Daoy (cell line): ENCODE measurements at regions not wholly inside any gene's neighbourhood (a gene's known extent, or its start where the extent isn't known, plus 50 kb on each side); places are given as distances from the start of the nearest gene placed in this dataset.
A peak's percentile ranks its signal among the peaks of the same experiment; 100 is the strongest.
"Not testable (repeated sequence)": the region's sequence is repeated elsewhere in the genome, so short reads cannot be mapped to it uniquely, and the experiment has no call there.

Source experiments
- DNase-seq: peaks from one replicate; pipeline ENCODE4 v3.0.0-alpha.2; 2015; ENCODE audit warnings: low read depth

DNA sequence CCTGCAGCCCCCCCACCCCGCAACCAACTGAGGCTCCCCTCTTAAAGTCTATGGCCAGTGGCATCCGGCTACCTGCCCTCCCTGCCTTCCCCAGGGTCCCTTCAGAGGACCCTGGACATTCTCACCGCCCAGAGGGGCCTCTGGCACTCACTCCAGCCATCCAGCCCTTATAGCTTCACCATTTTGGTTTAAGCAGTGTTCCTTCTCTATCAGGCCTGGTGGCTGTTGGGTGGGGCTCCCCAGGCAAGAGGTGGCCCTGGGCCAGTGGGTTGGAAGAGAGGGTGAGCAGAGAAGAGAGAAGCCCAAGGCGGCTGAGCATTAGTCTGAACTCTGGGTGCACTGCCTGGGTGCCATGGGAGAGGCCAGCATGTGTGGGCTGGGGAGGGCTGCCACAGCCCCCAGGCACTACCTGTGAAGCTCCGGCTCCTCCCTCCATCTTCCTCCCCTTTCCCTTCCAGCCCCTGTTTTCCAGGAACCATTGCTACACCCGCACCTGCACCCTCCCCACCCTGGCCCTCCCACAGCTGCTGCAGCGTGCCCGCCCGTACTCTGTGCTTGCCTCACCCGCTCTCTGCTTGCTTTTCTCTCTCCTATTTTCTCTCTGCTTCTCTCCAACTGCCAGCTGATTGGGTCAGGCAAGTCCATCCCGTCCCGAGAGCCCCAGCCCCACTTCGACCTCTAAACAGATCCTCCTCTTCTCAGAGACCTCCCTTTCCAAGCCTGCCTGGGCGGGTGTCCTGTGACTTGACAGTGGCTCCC lies 168.2 kb downstream of the TBC1D2B start:
- DNase-seq: no peak

DNA sequence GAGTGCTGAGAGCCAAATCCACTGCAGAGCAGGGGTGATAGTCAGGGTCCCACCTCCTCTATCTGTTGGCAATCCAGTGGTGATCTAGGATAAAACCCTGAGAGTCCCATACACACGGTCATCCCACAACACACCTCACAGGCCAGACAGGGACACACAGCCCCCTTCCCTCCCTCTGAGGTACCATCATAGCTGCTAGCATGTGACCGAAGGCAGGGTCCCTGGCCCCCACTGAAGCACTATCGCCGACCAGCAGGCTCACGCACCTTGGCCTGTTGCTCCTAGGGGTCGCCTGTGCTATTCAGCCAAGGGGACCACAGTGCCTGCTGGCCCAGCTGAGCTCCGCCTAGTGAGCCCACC lies 168.8 kb downstream of the TBC1D2B start:
- DNase-seq: not testable (repeated sequence)

DNA sequence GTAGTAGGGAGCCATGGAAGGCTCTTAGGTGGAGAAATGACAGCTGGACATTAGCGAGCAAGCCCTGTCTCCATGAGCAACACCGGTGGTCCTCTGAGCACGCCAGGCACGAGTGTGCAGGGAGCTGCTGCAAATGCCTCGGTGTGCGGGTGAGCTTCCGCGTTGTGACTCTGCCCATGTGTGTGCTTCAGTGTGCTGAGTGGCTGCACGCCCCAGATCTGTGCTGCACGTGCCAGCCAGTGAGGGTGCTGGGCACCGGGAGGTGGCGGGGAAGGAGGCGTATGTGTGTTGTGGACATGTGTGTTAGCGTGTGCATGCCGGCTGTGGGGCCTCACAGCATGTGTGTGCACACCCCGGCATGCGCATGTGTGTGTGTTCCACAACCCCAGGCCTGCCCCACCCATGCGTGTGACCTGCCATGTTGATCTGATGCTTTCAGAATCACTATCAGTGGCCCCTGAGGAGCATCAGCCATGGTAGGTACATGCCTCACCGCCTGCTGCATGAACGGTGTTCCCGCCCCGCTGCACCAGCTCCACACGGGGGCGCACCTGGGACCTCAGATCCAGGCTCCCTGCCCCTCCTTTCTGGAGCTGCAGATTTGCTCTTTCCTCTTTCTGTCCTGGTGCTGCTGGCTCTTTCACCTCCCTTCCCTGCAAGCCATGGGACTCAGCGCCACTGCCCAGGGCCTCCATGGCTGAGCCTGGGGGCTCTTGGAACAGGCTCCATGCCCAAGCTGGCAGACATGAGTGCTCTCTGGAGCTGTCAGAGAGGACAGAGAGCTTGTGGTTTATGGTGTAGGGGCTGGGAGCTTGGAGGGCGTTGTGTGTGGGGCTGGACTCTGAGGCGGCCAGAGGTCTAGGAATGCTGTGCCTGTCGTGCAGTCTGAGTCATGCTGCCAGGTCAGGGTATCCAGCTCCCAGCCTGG lies 169.4 kb downstream of the TBC1D2B start:
- peak; percentile 72 for DNase-seq

DNA sequence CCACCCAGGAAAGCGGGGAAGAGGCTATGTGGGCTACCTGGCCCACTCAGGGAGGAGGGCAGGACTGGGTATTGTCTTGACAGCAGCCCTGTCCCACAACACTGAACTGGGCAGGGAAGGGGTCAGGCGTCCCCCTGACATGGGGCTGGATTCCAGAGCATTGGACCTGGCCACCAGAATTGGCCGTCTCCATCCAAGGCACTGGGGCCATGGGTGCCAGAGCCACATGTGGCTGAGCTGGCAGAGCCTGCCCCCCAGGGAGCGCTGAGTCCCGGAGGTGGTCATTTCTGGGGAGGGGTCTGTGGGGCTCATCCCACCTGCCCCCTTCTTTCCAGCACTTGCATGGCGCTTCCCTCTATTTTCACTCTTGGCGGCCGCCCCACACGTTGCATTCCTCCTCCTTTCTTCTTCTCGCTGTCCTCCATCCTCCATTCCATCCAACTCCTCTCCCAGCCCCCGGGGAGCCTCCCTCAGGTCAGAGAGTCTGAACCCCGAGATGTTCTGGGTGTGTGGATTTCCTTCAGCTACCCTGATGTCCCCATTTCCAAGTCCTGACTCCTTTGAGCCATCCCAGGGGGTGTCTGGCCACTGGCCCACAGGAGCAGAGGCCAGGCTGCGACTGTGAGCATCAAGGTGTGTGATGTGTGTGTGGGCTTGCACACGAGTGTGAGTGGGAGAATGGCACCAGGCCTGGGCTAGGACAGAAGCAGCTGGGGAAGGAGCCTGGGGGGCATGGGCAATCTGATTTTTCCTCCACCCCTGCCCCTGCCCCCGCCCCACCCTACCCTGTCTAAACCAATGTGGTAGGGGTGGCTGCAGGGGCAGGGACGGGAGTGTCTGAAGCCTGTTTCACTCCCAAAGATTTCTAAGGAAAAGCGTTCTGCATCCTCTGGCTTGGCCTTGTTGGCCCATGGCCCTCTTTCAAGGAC lies 171.2 kb downstream of the TBC1D2B start:
- not testable (repeated sequence) for DNase-seq

DNA sequence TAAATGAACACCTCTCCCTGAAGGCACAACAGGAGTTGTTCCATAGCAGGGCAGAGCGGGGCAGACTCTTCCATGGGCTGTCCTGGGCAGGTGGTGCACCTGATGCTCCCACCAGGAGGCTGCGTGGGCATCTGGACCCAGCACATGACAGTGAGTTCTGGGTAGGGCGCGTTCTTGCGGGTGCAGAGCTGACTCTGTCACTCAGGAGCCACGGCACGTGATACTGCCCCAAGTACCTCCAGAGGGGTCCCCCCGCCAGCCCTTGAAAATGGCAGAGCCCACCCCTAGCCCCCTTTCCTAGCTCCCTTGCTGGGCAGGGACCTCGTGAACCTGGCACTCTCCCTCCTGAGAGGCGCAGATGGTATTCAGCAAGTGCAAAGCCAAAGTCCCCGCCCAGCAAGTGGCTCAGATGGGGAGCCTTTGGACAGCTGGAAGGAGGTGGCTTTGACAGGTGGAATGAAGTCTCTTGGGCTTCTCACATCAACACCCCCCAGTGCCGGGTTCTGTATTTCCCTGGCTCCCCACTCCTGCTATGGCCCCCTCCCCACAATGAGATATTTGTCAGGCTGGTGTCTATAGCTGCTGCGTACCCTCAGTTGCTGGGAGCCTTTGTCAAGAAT lies 172.1 kb downstream of the TBC1D2B start:
- no peak for DNase-seq

DNA sequence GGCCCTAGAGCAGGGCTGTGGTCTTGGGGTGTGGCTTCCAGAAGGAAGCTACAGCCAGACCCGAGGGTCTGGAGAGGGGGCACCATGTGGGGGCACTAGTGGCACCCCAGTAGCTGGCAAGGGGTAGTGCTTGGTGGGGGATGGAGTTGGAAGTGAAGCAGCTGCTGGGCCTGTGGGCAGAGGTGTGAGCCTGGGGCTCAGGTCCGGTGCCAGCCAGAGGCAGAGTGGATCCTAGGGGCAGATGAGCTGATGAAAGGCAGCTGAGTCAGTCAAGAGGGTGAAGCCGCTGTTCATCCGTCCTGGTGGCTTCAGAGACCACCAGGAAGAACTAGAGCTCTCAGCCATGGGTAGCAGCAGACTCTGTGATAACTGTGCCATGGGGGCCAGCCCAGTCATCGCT lies 172.6 kb downstream of the TBC1D2B start:
- DNase-seq: no peak

DNA sequence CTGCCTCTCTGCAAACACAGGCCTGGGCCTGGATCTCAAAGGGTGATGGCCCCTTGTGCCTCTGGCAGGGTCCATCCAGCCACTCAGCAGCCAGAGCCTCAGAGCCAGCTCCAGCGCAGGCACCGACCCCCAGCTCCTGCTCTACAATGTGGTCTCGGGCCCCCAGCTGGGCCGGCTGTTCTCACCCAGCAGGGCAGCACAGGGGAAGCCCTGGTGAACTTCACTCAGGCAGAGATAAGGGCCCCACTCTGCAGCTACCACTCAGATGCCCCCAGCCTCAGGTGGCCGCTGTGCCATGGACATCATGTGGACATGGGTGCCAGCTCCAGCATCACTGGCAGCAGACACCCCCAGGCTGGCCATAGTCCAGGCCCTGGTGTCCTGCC lies 173.1 kb downstream of the TBC1D2B start:
- DNase-seq: no peak

DNA sequence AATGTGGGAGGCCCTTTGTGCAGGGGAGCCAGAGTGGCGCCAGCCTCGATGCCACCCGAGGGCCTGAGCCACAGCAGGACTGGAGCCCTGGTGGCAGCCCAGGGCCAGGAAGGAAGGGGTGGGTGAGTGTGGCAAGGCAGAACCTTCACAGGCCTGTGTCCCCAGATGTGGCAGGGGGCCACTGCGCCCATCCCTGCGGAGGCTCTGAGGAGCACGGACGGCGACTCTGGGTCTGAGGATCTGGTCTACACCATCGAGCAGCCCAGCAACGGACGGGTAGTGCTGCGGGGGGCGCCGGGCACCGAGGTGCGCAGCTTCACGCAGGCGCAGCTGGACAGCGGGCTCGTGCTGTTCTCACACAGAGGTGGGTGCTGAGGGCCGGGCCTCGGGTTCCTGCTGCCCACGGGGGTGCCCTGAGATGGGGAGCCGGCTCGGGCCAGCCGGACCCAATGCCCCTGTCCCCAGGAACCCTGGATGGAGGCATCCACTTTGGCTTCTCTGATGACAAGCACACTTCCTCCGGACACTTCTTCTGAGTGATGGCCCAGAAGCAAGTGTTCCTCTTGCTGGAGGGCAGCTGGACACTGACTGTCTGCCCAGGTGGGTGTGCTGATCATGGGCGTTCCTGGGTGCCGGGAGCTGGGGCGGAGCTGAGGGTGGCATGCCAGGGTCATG lies 173.6 kb downstream of the TBC1D2B start:
- DNase-seq: not testable (repeated sequence)

DNA sequence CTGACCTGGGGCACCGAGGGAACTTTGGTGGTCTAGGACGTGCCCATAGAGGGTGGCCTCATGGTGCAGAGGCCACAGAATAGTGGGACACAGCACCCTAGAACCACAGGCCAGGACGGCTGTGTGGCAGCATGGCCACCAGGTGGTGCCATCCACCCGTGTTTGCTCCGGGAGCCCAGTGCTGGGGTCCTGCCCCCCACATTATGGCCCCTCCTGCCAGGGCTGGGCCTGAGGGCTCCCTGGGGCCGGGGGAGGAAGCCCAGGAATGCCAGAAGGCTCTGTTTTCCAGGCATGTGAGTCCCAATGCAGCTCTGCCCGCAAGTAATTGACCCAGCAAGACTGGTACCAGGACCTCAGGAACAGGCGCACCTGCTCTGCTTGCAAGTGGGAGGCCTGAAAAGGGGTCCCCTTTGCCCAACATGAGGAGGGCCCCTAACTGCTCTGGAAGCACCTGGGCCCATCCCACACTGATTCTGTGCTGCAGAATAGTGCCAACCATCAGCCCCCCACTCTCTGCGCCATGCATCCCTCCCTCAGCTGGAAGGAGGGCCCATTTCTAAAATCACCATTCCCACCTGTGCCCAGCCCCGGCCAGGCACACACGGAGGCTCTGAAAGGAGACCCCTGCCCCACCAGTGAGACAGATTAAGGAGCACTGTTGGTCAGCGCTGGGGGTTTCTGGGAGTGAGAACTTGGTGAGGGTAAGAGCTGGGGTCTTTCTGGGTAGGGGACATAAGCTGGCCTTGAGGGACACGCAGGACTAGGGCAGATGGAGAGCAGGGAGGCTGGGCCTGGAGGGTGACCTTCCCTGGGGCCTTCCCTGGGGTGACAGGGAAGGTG lies 174.4 kb downstream of the TBC1D2B start:
- peak; percentile 21 for DNase-seq

DNA sequence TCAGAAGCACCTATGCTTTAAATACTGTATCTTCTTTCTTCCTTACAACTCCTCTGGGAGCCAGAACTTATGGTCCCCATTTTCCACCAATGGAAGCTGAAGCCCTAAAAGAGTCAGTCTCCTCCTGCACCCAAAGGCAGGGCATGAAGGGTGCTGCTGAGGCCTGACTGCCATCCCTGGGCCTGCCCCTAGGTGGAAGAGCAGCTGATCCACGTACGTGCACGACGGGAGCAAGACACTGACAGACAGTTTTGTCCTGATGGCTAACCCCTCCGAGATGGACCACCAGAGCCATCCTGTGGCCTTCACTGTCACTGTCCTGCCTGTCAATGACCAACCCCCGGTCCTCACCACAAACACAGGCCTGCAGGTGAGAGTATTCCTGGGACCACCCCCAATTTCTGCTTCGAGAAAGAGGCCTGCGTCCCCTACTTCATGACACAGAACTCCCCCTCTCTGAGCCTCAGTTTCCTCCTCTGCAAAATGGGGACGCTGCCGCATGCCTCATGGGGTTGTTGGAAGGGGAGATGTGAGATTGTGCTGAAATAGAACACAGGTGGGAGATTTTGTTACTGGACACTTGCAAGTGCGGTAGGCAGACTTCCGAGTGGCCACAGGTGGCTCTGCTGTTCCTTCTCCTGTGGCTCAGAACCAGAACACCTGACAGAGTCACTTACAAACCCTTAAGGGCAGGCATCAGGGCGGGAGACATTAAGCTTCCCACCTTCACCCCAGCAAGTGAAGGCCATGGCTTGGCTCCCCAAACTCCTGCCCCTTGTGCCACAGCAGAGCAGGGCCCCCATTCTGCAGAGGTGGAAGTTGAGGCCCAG lies 175.4 kb downstream of the TBC1D2B start:
- DNase-seq: no peak

DNA sequence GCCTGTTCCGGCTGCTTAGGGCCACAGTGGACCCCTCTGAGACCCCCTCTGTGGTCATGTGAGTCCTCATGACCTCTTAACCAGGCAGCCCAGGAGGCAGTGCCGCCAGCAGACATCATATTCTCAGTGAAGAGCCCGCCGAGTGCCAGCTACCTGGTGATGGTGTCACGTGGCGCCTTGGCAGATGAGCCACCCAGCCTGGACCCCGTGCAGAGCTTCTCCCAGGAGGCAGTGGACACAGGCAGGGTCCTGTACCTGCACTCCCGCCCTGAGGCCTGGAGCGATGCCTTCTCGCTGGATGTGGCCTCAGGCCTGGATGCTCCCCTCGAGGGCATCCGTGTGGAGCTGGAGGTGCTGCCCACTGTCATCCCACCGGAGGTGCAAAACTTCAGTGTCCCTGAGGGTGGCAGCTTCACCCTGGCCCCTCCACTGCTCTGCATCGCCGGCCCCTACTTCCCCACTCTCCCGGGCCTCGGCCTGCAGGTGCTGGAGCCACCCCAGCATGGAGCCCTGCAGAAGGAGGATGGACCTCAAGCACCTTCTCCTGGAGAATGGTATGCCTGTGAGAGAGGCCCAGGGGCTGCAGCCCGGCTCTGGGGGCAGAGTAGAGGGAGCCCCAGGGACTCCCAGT lies 176.1 kb downstream of the TBC1D2B start:
- no peak for DNase-seq

DNA sequence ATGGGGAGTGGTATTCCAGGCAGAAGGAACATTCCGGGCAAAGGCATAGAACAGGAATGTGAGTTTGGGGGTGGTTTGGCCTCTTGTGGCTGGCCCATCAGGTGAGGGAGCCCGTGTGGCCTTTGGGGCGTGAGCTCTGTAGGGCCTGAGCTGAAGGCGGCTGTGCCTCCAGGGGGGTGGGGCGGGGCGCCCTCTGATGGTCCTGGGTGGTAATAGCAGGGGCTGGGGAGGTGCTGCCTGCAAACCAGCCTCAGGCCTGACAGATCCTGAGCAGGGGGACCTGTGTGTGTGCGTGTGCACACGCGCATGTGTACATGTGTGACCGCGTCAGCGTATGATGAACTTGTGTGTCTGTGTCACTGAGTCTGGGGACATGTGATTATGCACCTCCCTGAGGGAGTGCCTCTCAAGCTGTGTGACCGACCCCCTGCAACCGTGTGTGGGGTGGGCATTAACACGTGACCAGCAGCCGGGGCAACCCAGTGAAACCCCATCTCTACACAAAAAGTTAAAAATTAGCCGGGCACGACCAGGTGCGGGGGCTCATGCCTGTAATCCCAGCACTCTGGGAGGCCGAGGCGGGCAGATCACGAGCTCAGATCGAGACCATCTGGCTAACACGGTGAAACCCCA lies 177.1 kb downstream of the TBC1D2B start:
- DNase-seq: peak; percentile 29

DNA sequence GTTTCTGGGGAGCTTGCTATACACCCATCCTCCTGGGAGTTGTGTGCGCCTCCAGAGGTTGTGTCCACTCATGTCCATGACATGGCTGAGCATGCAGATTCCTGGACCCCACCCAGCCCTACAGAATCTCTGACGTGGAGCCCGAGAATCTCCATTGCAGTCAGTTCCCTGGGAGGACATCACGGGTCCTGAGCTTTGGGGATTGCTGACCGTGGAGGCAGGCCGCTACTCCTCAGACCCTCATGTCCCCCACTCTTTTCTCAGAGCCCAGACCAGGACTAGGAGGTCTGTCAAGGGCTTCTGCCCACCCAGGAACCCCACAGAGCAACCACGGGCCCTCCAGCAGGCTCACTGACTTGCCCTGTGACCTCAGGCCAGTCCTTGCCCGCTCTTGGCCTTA lies 177.7 kb downstream of the TBC1D2B start:
- DNase-seq: not testable (repeated sequence)

DNA sequence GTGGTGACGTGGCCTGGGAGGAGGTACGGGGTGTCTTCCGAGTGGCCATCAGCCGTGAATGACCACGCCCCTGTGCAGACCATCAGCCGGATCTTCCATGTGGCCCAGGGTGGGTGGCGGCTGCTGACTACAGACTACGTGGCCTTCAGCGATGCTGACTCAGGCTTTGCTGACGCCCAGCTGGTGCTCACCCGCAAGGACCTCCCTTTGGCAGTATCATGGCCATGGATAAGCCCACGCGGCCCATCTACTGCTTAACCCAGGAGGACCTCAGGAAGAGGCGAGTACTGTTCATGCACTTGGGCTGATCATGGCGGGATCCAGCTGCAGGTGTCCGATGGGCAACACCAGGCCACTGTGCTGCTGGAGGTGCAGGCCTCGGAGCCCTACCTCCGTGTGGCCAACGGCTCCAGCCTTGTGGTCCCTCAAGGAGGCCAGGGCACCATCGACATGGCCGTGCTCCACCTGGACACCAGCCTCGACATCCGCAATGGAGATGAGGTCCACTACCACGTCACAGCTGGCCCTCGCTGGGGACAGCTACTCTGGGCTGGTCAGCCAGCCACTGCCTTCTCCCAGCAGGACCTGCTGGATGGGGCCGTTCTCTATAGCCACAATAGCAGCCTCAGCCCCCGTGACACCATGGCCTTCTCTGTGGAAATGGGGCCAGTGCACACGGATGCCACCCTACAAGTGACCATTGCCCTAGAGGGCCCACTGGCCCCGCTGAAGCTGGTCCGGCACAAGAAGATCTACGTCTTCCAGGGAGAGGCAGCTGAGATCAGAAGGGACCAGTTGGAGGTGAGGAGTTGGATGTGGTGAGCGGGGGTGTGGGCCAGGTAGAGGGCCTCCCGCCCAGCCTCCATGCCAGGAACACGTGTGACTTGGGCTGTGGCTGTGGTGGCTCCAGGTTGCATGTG lies 178.4 kb downstream of the TBC1D2B start:
- peak; percentile 27 for DNase-seq

DNA sequence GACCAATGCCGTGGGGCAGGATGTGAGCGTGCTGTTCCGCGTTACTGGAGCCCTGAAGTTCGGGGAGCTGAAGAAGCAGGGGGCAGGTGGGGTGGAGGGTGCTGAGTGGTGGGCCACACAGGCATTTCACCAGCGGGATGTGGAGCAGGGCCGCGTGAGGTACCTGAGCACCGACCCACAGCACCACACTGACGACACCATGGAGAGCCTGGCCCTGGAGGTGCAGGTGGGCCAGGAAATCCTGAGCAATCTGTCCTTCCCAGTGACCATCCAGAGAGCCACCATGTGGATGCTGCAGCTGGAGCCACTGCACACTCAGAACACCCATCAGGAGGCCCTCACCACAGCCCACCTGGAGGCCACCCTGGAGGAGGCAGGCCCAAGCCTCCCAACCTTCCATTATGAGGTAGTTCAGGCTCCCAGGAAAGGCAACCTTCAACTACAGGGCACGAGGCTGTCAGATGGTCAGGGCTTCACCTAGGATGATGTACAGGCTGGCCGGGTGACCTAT lies 179.6 kb downstream of the TBC1D2B start:
- DNase-seq: no peak

DNA sequence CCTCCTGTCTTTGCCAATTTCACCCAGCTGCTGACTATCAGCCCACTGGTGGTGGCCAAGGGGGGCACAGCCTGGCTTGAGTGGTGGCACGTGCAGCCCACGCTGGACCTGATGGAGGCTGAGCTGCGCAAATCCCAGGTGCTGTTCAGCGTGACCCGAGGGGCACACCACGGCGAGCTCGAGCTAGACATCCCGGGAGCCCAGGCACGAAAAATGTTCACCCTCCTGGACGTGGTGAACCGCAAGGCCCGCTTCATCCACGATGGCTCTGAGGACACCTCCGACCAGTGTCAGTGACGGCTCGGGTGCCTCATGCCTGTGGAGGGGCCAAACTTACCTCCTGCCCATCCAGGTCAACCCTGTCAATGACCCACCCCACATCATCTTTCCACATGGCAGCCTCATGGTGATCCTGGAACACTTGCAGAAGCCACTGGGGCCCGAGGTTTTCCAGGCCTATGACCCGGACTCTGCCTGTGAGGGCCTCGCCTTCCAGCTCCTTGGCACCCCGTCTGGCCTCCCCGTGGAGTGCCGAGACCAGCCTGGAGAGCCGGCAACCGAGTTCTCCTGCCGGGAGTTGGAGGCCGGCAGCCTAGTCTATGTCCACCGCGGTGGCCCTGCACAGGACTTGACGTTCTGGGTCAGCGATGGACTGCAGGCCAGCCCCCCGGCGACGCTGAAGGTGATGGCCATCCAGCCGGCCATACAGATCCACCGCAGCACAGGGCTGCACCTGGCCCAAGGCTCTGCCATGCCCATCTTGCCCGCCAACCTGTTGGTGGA lies 180.2 kb downstream of the TBC1D2B start:
- not testable (repeated sequence) for DNase-seq
